ENCODE measurements at regions not wholly inside any gene's neighbourhood (a gene's known extent, or its start where the extent isn't known, plus 50 kb on each side); places are given as distances from the start of the nearest gene placed in this dataset.

DNA sequence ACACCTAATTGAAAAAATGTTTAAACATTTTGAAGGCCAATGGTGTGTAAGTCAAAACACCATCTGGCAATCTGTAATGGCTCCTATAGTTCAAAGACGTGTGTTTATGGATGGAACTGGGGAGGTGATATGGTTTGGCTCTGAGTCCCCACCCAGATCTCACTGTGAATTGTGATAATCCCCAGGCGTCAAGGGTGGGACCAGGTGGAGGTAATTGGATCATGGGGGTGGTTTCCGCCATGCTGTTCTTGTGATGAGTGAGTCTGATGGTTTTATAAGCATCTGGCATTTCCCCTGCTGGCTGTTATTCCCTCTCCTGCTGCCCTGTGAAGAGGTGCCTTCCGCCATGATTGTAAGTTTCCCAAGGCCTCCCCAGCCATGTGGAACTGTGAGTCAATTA, 52.2 kb downstream of the ADRA2C start:
- DNase-seq, result no peak

DNA sequence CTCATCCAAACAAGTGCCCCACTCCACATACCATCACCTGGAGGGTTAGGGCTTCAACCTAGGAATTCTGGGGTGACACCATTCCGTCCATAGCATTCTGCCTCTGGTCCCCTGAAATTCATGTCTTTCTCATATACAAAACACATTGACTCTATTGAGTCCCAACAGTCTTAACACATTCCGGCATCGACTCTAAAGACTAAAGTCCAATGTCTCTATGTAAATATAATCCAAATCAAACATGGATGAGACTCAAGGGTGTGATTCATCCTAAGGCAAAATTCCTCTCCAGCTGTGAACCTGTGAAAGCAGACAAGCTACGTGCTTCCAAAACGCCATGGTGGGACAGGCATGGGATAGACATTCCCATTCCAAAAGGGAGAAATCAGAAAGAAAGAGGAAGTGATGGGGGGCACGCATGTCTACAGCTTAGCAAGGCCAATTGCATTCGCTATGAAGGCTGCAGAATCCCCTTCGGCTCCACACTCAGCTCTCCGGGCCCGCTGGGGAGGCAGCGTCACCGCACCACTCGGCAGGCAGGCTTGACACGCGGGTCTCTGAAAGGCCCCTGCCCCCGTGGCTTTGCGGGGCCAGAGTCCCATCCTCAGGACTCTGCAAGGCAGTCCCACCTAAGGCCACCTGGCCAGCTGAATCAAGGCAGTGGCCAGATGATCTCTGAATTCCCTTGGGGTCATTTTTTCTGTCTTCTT, 53.2 kb downstream of the ADRA2C start:
- no peak for DNase-seq

DNA sequence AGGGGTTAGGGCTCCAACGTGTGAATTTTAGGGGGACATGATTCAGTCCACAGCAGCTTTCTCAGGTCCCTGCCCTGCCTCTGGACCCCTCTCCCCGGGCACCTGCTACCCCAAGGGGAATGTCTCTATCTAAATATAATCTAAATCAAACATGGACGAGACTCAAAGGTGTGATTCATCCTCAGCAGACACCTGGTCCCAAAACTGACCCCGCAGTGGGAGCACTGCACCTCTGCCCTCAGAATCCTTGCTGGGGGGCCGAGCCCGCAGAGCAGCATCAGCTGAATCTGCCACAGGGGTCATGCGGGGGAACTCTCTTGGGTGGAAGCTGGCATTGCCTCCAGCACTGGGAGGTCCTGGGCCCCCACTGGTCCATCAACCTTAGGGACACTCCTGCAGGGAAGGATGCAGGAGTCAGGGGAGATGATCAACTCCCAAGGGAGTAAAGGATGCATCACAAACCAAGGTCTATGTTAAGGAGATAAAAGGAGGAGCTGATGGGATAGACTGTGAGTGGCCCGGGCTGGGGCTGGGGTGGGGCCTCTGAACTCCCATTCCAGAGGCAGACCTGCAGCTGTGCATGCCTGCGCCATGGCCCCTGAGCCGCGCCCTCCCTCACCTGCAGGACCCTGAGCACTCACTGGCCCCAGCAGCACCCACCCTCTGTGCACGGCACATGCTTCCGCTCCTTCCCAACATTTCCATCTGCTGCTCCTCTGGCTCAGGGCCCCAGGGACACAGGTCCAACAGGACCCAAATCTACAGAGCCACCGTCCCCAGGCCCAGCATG, 54.0 kb downstream of the ADRA2C start:
- DNase-seq, result no peak

DNA sequence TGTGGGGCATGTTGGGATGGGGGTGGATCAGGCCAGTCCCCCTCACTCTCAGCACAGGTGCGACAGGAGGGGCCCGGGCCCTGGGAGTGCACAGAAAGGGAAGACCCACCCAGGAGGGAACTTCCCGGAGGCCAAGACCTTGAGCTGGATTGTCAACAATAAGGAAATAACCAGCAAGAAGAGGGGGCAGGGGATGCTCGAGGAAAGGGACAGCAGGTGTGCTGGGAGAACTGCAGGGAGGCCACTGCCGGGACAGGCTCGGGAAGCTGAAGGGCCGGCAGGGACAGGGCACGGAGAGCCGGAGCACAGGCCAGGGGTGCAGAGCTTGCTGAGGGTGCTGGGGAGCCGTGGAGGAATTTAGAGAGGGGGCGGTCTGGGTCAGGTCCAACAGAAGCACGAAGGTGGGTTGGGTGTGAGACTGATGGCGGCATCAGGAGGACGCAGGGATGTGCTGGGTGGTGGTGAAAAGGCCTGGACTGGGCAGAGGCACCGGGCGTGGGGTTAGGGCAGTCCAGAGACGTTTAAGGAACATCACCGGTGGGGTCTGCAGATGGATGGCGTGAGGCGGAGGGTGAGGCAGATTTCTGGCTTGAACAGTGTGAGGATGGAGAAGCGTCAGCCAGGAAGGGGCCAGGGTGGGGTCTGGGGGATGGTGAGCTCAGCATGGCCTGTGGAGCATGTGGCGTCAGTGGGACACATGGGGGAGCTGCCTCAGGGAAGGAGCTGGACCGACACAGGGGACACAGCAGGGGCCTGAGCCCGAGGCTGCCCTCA, 54.8 kb downstream of the ADRA2C start:
- DNase-seq, result no peak

DNA sequence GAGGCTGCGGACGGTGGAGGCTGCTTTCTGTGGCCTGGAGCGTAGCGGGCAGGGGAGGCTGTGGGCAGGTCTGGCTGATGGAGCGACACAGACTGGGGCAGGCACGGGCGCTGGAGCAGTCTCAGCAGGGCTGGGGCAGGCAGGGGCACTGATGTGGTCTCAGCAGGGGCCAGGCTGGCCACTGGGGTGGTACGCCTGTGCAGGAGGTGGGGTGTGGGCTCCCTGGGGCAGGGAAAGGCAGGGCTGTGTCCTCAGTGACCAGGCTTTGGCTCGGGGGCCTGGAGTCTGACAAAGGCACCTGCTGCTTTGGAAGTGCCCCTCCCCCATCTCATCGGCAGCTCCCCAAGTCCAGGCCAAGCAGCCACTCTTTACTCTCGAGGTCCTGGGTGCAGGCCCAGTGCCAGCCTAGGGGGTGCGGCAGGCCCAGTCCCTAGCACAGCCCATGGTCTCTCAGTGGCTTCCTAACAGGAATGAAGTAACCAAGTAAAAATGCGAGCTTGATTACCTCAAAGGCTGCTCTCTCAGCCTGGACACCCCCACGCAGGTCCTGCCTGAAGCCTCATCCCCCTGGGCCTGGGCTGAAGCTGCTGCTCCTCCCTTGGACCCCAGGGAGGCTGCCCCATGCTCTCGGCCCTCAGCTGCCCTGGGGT, 55.5 kb downstream of the ADRA2C start:
- DNase-seq, result no peak

DNA sequence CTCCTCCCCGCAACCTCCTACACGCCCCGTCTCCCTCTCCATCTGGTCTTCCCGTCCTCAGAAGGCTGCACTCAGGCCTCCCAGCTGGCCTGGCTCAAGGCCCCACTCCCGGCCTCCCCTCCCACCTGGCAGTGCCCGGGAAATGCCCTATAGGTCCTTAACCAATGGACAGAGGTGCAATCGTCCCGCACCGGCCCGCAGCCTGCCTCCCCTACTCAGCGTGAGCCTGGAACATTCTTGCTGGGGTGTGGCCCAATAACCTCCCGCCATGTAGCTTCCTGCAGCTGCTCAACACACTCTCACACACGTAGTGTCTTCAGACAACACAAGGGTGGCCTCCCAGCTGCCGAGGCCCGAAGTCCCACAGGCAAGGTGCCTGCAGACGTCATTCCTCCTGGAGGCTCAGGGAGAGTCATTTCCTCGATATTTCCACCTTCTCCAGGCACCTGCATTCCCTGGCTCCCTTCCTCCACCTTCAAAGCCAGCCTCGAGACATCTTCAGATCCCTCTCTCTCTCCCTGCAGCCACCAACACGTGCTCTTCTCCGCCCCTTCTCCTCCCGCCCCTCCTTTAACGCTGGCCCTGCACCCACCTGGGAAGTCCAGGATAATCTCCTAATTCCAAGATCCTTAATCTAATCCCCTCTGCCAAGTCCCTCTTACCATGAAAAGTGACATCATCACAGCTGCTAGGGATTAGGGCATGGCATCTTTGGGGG, 56.2 kb downstream of the ADRA2C start:
- no peak for DNase-seq

DNA sequence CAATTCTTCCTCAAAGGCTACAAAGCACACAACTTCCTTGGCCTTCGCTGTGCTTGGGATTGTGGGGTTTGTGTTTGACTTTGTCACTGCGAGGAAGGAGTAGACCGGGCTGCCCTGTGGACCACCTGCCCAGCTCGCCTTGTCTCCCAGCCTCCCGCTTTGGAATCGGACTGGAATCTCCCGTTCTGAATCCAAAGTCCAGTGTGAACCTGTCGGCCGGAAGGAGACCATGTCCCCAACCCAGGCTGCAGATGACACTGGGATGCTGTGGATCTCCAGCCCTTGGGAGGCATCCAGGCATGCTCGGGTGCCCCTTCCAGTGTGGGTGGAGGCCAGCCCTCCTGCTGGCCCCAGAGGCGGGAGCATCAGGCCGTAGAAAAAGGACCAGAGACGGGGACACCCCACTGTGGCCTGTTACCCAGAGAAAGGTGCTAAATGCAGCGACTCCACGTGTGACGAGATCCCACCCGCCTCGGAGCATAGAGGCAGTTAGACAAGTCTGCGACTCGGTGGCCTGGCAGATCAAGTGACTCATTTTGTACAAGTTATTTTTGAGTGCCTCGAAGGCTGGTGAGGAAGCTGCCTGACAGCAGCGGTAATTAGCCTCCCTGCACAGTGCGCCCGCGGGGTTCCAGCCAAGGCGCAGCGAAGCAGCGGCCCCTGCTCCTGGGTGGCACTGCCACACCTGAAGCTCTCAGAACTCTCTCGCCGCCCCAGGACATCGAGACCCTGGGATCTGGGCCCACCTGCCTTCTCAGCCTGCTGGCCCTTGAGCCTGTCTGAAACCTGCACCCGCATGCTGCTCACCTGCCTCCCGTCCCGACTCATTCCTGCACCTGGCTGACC, 57.5 kb downstream of the ADRA2C start:
- no peak for DNase-seq

DNA sequence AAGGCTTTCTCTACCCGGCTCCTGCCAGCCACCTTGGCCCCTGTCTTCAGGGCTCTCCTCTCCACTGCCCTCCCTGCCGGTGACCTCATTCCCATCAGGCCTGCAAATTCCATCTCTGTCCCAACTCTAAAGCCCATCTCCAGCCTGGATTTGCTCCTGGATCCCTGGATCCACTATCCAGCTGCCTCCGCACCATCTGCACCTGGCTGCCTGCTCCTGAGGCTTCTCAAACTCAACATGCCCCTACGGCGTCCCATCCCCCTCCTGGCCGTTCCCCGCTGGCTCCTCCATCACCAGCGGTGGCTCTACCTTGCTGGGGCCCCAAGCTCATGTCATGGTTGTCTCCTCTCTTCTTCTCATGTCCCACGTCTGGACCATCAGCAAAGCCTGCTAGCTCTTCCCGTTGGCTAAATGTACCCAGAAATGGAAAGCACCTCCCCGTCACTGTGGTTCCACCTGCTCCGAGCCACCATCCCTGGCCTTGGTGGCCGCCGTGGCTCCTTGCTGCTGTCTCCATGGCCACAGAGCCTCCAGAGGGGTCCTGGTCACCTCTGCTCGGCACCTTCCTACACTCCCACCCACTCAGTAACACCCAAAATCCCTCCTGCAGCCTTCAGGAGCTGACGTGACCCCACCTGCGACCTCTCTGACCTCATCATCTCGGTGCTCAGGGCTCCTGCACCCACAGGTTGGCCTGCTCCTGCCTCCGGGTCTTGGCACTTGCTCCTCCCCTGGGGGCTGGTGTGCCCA, 58.5 kb downstream of the ADRA2C start:
- no peak for DNase-seq

DNA sequence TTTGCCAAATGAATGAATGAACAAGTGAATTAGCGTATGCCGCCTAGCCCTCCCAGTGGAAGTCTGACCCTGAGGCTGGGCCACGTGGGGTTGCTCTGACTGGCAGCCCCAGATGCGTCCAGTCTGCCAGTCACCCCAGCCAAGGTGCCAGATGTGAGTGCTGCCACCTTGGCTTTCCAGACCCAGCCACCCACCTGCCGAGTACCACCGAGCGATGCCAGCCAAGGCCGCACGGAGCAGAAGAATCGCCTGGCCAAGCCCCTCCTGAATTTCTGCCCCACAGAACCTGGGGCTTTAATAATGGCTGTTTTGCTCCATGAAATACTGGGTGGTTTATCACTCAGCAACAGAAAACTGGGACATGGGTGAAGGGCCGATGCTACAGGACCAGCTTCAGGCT, 59.3 kb downstream of the ADRA2C start:
- DNase-seq, result no peak

DNA sequence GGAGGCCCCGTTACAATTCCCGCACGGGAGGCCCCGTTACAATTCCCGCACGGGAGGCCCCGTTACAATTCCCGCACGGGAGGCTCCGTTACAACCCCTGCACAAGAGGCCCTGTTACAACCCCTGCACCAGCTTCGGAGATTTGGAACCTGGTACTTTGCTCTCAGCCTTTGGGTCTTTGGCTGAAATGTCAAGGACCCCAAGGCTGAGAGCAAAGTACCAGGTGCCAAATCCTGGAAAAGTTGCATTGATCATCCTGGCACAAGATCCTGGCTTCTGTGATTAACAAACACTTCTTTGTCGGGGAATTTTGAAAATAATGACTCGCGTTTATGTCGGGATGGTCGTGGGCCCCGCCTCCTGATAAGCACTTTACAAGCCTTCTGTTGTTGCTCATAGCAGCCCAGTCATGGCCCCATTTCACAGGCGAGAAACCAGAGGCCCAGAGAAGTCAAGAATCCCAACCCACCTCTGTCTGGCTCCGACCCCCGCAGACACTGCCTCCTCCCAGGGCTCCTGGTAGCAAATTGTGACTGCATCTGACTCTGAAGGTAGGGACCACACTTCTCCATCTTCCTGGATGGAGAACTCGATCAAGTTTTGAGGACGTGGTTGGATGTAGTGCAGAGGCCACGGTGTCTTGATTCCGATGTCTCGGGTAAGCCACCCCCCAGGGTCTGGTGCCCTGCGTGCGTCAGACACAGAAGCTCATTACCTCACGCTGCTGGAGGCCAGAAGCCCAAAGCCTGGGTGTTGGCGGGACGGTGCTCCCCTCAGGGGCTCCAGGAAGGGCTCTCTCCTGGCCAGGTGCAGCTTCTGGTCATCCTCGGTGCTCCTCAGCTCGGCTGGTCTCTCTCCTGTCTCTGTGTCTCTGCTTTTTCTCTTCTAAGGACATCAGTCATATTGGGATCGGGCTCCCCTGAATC, 60.3 kb downstream of the ADRA2C start:
- no peak for DNase-seq

DNA sequence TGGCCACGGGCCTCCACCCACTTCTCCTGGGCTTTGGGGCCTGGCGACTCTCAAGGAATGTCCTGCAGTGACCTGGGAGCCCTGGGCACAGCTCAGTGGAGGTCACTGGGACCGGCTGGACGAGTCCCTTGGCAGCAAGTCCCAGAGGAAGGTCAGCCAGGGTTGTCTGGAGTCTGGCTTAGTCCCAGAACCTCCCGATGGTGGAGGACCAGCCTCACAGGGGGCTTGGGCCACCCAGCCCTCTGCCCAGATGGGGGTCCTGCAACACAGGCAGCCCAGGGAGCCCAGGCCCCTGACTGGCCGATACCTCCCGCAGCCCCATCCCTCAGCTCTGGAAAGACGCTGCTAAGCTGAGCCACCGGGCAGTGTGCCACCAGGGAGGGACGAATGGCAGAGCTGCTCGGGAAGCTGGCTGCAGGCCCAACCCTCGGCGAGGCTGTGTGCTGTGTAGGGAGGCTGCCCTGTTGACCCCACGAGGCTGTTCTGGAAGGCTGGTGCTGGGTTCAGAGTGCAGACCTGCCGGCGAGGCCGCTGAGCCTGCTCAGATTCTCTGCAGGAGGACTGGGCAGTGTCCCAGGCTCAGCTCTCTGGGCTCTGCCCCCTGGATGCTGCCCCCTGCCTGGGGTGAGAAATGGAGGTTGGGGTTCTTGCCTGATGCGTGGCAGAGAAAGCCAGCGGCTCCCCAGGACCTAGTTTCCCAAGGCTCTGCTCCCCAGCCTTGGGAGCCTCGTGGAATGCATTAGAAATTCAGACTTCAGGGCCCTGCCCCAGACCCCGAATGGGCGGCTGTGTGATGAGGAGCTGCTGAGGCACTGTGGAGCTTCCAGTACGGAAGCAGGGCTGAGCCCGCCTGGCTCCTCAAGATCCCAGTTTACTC, 61.7 kb downstream of the ADRA2C start:
- no peak for DNase-seq

DNA sequence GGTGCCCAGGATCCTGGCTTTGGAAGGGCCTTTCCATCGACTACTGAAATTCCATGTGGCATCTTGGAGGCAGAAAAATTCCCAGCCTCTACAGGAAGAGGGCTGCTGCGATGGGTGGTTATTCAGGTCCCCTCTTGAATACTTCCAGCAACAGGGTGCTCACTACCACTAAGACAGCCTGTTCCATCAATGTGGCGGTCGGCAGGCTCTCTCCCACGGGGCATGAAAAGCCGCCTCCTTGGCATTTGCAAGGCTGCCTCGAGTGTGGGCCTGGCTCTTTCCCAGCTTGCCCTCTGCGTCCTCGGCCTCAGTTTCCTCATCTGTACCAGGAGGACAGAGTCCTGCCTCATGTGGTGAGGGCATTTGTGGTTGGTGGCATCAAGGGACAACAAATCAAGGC, 62.4 kb downstream of the ADRA2C start:
- DNase-seq, result no peak

DNA sequence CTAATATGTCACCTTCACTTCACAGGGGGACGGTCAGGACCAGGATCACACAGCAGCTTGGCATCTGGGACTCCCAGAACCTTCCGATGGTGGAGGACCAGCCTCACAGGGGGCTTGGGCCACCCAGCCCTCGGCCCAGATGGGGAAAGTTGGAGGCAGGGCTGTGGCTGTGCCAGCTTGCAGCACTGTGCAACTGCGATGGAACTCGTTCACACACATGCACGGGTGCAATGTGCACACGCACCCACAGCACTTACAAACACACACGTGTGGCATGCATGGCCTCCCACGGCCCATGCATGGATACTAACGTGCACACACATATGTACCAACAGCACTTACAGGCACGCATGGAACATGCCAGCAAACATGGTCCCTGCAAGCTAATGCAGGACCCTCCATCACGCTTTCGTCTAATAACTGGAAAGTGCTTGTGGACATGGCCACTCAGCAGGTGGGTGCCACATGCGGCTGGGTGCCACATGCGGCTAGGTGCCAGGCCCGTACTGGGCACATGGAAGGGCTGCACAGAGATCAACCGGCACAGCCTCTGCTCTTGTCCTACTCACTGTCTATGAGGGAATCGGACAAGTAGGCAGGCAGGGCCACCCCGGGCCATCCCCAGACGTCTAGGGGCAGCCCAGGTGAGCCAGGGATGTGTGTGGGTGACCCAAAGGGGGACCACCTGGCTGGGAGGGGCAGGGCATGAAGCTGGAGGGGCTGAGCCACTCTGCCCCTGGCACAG, 63.2 kb downstream of the ADRA2C start:
- no peak for DNase-seq

DNA sequence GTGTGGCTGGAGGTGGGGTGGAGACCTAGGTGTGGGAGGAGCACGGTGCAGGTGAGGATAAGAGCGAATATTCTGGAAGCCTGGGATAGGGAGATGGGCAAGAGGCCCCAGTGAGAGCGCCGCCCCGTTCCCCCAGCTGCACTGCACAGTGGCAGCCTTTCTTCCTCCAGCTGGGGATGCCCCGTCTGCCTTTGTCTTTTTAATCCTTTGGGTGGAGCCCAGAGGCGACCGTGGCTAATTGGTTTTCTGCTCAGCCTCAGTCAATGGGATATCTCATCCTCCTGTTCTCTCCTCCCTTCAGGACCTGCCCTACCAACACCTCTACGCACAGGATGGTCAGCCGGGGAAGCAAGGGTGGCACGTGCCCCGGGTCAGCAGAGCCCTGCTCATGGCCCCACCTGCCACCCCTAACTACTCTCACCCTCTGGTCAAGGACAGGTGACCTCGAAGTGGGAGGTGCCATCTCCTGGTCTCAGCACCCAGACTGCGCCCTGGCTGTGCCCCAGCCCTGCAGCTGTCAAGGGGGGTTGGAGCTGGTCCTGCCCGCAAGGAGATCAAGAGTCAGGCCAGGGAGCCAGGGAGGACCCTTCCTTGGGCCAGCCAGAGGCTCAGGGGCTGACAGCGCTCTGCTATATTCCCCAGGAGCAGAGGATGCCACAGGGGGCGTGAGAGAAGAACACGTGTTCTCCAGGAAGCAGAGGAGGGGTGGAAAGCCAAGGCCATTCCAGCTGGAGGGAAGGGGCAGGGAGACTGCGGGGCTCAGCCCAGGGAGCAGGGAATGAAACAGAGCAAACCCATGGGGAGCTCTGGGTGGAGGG, 64.0 kb downstream of the ADRA2C start:
- no peak for DNase-seq

DNA sequence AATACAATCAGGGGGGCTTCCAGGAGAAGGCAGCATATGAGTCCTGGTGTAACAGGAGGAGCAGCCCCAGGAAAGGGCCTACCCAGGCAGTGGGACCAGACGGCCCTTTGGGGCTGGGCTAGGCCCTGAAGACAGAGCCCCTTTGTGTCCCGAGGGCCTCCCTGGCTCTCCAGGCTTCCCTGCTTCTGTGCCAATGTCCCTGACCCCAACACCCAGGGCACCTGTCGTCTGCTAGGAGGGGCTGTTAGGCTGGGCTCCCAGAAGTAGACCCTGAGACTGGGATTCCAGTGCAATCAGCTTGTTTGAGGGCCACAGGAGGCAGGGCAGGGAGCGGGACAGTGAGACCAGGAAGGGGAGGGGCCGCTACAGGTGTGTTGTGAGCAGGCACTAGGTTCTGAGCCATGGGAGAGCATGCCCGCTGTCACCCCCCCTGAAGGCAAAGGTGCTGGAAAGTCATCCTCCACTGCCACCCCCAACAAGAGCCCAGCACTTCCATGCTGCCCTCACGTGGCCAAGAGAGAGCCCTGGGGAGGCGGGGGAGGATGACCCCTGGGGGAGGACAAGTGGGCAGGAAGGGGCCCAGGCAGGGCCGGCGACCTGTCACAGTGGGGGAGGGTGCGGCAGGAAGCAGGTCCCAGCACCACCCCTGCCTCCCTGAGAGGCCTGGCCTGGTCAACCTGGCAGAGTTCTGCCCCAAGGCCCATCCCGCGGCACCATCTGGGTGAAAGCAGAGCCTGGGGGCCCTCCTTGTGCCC, 64.8 kb downstream of the ADRA2C start:
- no peak for DNase-seq

DNA sequence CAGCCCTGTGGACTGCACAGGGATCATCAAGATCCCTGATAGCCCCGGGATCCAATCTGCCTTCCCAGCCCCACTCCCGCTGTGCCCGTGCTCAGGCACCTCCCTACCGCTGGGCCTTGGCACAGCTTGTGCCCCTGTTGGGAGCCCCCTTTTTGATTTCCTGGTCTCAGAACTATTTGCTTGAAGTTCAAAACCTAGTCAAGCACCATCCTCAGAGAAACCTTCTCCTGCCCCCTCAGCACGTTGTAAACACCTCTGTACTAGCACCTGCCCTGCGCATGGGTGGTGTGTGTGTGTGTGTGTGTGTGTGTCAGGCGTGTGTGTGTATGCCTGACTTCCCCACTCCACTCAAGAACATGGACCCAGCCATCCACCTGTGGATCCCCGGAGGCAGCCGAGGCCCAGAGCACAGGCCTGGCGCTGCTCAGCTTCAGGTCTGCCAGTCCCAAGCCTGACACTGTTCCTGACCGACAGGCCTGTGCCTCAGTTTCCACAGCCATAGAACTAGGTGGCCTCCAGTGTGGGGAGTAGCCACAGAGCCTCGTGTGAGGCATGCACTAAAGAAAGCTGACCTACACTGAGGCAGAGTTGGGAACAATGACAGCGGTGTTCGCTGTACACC, 65.5 kb downstream of the ADRA2C start:
- no peak for DNase-seq
